ENCODE measurements at regions not wholly inside any gene's neighbourhood (a gene's known extent, or its start where the extent isn't known, plus 50 kb on each side); places are given as distances from the start of the nearest gene placed in this dataset.
"Not testable (repeated sequence)": the region's sequence is repeated elsewhere in the genome, so short reads cannot be mapped to it uniquely, and the experiment has no call there.

- DNase-seq: no peak
Observed at GRCh38 chr12:67716817-67717216, 68.3 kb downstream of the DYRK2 start.

- not testable (repeated sequence) for DNase-seq
Observed at GRCh38 chr12:67719303-67719702, 70.8 kb downstream of the DYRK2 start.

- DNase-seq: no peak
Observed at GRCh38 chr12:67720351-67720856, 71.9 kb downstream of the DYRK2 start.

GRCh38 chr12:67721248-67721647, 72.7 kb downstream of the DYRK2 start:
- no peak for DNase-seq

GRCh38 chr12:67722296-67722695, 73.8 kb downstream of the DYRK2 start:
- DNase-seq: no peak

- no peak for DNase-seq
Observed at GRCh38 chr12:67726868-67727267, 78.3 kb downstream of the DYRK2 start.

- no peak for DNase-seq
Observed at GRCh38 chr12:67727702-67728666, 79.4 kb downstream of the DYRK2 start.

GRCh38 chr12:67732857-67733256, 84.3 kb downstream of the DYRK2 start:
- DNase-seq: no peak

- DNase-seq: no peak
Observed at GRCh38 chr12:67735868-67736267, 87.3 kb downstream of the DYRK2 start.

- DNase-seq: peak; percentile 12
Observed at GRCh38 chr12:67740711-67741110, 92.2 kb downstream of the DYRK2 start.

- DNase-seq: no peak
Observed at GRCh38 chr12:67741270-67741669, 92.7 kb downstream of the DYRK2 start.

GRCh38 chr12:67742461-67742860, 93.9 kb downstream of the DYRK2 start:
- DNase-seq: no peak

- no peak for DNase-seq
Observed at GRCh38 chr12:67747869-67748742, 99.6 kb downstream of the DYRK2 start.

- DNase-seq: no peak
Observed at GRCh38 chr12:67748743-67749040, 100.1 kb downstream of the DYRK2 start.

GRCh38 chr12:67750513-67751183, 102.1 kb downstream of the DYRK2 start:
- no peak for DNase-seq

- no peak for DNase-seq
Observed at GRCh38 chr12:67751381-67751928, 102.9 kb downstream of the DYRK2 start.

- no peak for DNase-seq
Observed at GRCh38 chr12:67752226-67752732, 103.7 kb downstream of the DYRK2 start.

GRCh38 chr12:67754933-67755697, 106.6 kb downstream of the DYRK2 start:
- DNase-seq: no peak

- DNase-seq: no peak
Observed at GRCh38 chr12:67757651-67758050, 109.1 kb downstream of the DYRK2 start.

GRCh38 chr12:67758119-67758518, 109.6 kb downstream of the DYRK2 start:
- DNase-seq: no peak

- DNase-seq: no peak
Observed at GRCh38 chr12:67758521-67758920, 110.0 kb downstream of the DYRK2 start.

- DNase-seq: no peak
Observed at GRCh38 chr12:67759829-67760228, 111.3 kb downstream of the DYRK2 start.

Measured in NCI-H345 (cell line).